Endothelial cell of umbilical vein (primary cell): ENCODE measurements at regions not wholly inside any gene's neighbourhood (a gene's known extent, or its start where the extent isn't known, plus 50 kb on each side); places are given as distances from the start of the nearest gene placed in this dataset.

Experiments used
- CTCF ChIP-seq, 2 donors: IDR thresholded peaks; 1 replicate in 1 of 2; 2 replicates in 1 of 2; pipeline ENCODE4 v1.5.1; 2011; ENCODE audit warnings: low read length in 2 of 2, mild to moderate bottlenecking in 2 of 2, moderate library complexity in 2 of 2, control low read depth in 1 of 2, inconsistent platforms in 1 of 2, low read depth in 1 of 2; ENCODE audit not compliant: insufficient read depth in 1 of 2; ENCODE audit errors: extremely low read depth in 1 of 2
- EZH2 ChIP-seq: IDR thresholded peaks from 2 replicates; pipeline ENCODE4 v1.6.1; 2012; ENCODE audit warnings: borderline replicate concordance, low read depth, mild to moderate bottlenecking, moderate library complexity, low read length, inconsistent platforms; ENCODE audit not compliant: severe bottlenecking
- FOS ChIP-seq: IDR thresholded peaks from 2 replicates; pipeline ENCODE4 v1.6.1; 2011; ENCODE audit warnings: mild to moderate bottlenecking, low read length, moderate library complexity, borderline replicate concordance; ENCODE audit not compliant: insufficient read depth
- GATA2 ChIP-seq: IDR thresholded peaks from 2 replicates; pipeline ENCODE4 v1.7.0; 2011; ENCODE audit warnings: low read depth, mild to moderate bottlenecking, moderate library complexity, mixed read lengths, low read length; ENCODE audit not compliant: insufficient read length, insufficient read depth
- JUN ChIP-seq: IDR thresholded peaks from 2 replicates; pipeline ENCODE4 v1.6.1; 2011; ENCODE audit warnings: borderline replicate concordance, low read depth; ENCODE audit not compliant: insufficient read length, insufficient read depth
- MYC ChIP-seq: IDR thresholded peaks from one replicate; pipeline ENCODE4 v1.6.1; 2011; ENCODE audit warnings: mild to moderate bottlenecking, low read depth, low read length
- POLR2A ChIP-seq: IDR thresholded peaks from 2 replicates; pipeline ENCODE4 v1.6.1; 2012; ENCODE audit warnings: low read depth, mild to moderate bottlenecking, control low read depth, low read length
- POLR2AphosphoS5 ChIP-seq: IDR thresholded peaks from 2 replicates; pipeline ENCODE4 v1.6.1; 2012; ENCODE audit warnings: low read depth, mild to moderate bottlenecking, control low read depth, low read length, moderate library complexity; ENCODE audit not compliant: insufficient read depth
- TF ChIP-seq, protein P1 (sequence below): IDR thresholded peaks from 2 replicates; pipeline ENCODE4 v1.6.1; 2011; ENCODE audit not compliant: insufficient read depth, insufficient read length

DNA sequence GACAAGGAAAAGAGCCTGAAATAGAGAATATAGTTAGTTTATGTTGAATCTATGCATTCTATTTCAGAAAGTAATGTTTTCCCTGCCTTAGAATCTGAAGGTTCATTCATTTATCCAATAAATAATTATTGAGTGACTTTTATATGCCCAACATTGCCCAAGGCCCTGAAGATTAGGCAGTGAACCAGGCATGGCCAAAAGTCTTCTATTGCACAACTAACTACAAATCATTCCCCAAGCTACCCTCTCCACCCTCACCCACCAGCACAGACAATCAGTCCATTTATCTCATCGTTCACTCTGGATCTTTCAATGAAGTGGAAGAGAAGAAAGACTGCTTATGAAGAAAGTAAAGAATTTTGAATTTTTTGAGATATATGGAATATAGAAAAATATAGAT is 268.4 kb downstream of the PLK2 start:
- TF ChIP-seq CTCF (IDR thresholded peaks at IDR 0.05; ENCODE audit: extremely low read depth in 1 of 2, insufficient read depth in 1 of 2, low read depth in 1 of 2, low read length in 2 of 2): no peak
- no peak for TF ChIP-seq EZH2
- TF ChIP-seq POLR2A: no peak
- TF ChIP-seq POLR2AphosphoS5: no peak
- TF ChIP-seq FOS: no peak
- TF ChIP-seq MYC: no peak
- TF ChIP-seq, protein P1, sequence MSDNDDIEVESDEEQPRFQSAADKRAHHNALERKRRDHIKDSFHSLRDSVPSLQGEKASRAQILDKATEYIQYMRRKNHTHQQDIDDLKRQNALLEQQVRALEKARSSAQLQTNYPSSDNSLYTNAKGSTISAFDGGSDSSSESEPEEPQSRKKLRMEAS: no peak
- TF ChIP-seq JUN: no peak
- TF ChIP-seq GATA2: no peak
